ENCODE measurements at regions not wholly inside any gene's neighbourhood (a gene's known extent, or its start where the extent isn't known, plus 50 kb on each side); places are given as distances from the start of the nearest gene placed in this dataset.

GRCh38 chr18:38759457-38759856 lies 1193.9 kb upstream of the CELF4 start:
- no peak for TF ChIP-seq CTCF (IDR thresholded peaks at IDR 0.05)
- WGBS (ENCODE audit: insufficient coverage), result no CpG with 5 or more reads among the region's 1 CpG
- Histone ChIP-seq H3K4me3 (ENCODE audit: low read length) (no peak overlapping the region), H3K27ac (ENCODE audit: low read length) (no peak overlapping the region), H3K4me1 (ENCODE audit: control insufficient read depth, insufficient read depth, low read length) (no peaks in the 10 kb centered on the region), H3K27me3 (ENCODE audit: control insufficient read depth, insufficient read depth, low read length) (no peaks in the 10 kb centered on the region), H3K36me3 (ENCODE audit: control insufficient read depth, insufficient read depth, low read length) (no peaks in the 10 kb centered on the region), H3K9me3 (ENCODE audit: control insufficient read depth, insufficient read depth, low read length) (no peaks in the 10 kb centered on the region)
- Mint-ChIP-seq H3K27me3 (ENCODE audit: low read depth in 2 of 2) (no peaks in the 10 kb centered on the region), H3K9me3 (peaks cover 10 to 18% of the 10 kb centered on the region in 2 donors), H3K4me1 (no peaks in the 10 kb centered on the region), H3K27ac (no peak overlapping the region), H3K36me3 (peaks cover 7% of the 10 kb centered on the region), H3K4me3 (no peak overlapping the region)
- ATAC-seq (no peak), DNase-seq (no peak)
- intact Hi-C loops (cut with micrococcal nuclease), result no loop called here

GRCh38 chr18:38756436-38756835 lies 1190.8 kb upstream of the CELF4 start:
- ATAC-seq, result no peak
- intact Hi-C loops (cut with micrococcal nuclease), result no loop called here
- 100% methylated on average over 1 of the region's 2 CpGs for WGBS (ENCODE audit: insufficient coverage)

GRCh38 chr18:38752430-38752829 lies 1186.8 kb upstream of the CELF4 start:
- H3K36me3 ChIP-seq (ENCODE audit: control insufficient read depth, insufficient read depth, low read length), result no peaks in the 10 kb centered on the region
- ATAC-seq (no peak), DNase-seq (no peak)
- H3K27me3 ChIP-seq (ENCODE audit: control insufficient read depth, insufficient read depth, low read length), result no peaks in the 10 kb centered on the region
- peaks cover 7% of the 10 kb centered on the region for H3K36me3 Mint-ChIP-seq
- H3K27ac Mint-ChIP-seq, result no peak overlapping the region
- H3K4me1 Mint-ChIP-seq, result no peaks in the 10 kb centered on the region
- H3K4me1 ChIP-seq (ENCODE audit: control insufficient read depth, insufficient read depth, low read length), result no peaks in the 10 kb centered on the region
- TF ChIP-seq CTCF (IDR thresholded peaks at IDR 0.05), result no peak
- H3K9me3 ChIP-seq (ENCODE audit: control insufficient read depth, insufficient read depth, low read length), result no peaks in the 10 kb centered on the region
- no peak overlapping the region for H3K4me3 Mint-ChIP-seq
- no peak overlapping the region for H3K4me3 ChIP-seq (ENCODE audit: low read length)
- no peak overlapping the region for H3K27ac ChIP-seq (ENCODE audit: low read length)
- WGBS (ENCODE audit: insufficient coverage), result 71% methylated on average over 1 of the region's 1 CpG
- H3K9me3 Mint-ChIP-seq, result peaks cover 10 to 35% of the 10 kb centered on the region in 2 donors
- intact Hi-C loops (cut with micrococcal nuclease), result no loop called here
- no peaks in the 10 kb centered on the region for H3K27me3 Mint-ChIP-seq (ENCODE audit: low read depth in 2 of 2)

More at GRCh38 chr18:38756436-38756835, 1190.8 kb upstream of the CELF4 start:
- H3K4me1 Mint-ChIP-seq, result no peaks in the 10 kb centered on the region
- H3K27ac Mint-ChIP-seq, result no peak overlapping the region
- H3K27me3 Mint-ChIP-seq (ENCODE audit: low read depth in 2 of 2), result no peaks in the 10 kb centered on the region
- H3K36me3 Mint-ChIP-seq, result peaks cover 7% of the 10 kb centered on the region
- Histone ChIP-seq H3K4me3 (ENCODE audit: low read length) (no peak overlapping the region), H3K27ac (ENCODE audit: low read length) (no peak overlapping the region), H3K4me1 (ENCODE audit: control insufficient read depth, insufficient read depth, low read length) (no peaks in the 10 kb centered on the region), H3K36me3 (ENCODE audit: control insufficient read depth, insufficient read depth, low read length) (no peaks in the 10 kb centered on the region), H3K27me3 (ENCODE audit: control insufficient read depth, insufficient read depth, low read length) (no peaks in the 10 kb centered on the region), H3K9me3 (ENCODE audit: control insufficient read depth, insufficient read depth, low read length) (no peaks in the 10 kb centered on the region)
- H3K9me3 Mint-ChIP-seq, result peaks cover 11 to 28% of the 10 kb centered on the region in 2 donors
- H3K4me3 Mint-ChIP-seq, result no peak overlapping the region
- no peak for TF ChIP-seq CTCF (IDR thresholded peaks at IDR 0.05)
- DNase-seq, result no peak

GRCh38 chr18:38751898-38752297 lies 1186.3 kb upstream of the CELF4 start:
- 63% methylated on average over 6 of the region's 8 CpGs for WGBS (ENCODE audit: insufficient coverage)
- intact Hi-C loops (cut with micrococcal nuclease), result no loop called here
- H3K27ac ChIP-seq (ENCODE audit: low read length), result no peak overlapping the region
- Mint-ChIP-seq H3K36me3 (peaks cover 7% of the 10 kb centered on the region), H3K4me1 (no peaks in the 10 kb centered on the region), H3K9me3 (peaks cover 10 to 38% of the 10 kb centered on the region in 2 donors), H3K27ac (no peak overlapping the region), H3K4me3 (no peak overlapping the region), H3K27me3 (ENCODE audit: low read depth in 2 of 2) (no peaks in the 10 kb centered on the region)
- H3K36me3 ChIP-seq (ENCODE audit: control insufficient read depth, insufficient read depth, low read length), result no peaks in the 10 kb centered on the region
- no peaks in the 10 kb centered on the region for H3K4me1 ChIP-seq (ENCODE audit: control insufficient read depth, insufficient read depth, low read length)
- H3K4me3 ChIP-seq (ENCODE audit: low read length), result no peak overlapping the region
- ATAC-seq (no peak), DNase-seq (peak in 1 of 2 donors; percentile 1)
- H3K9me3 ChIP-seq (ENCODE audit: control insufficient read depth, insufficient read depth, low read length), result no peaks in the 10 kb centered on the region
- H3K27me3 ChIP-seq (ENCODE audit: control insufficient read depth, insufficient read depth, low read length), result no peaks in the 10 kb centered on the region
- TF ChIP-seq CTCF (IDR thresholded peaks at IDR 0.05), result no peak
